ENCODE measurements at regions not wholly inside any gene's neighbourhood (a gene's known extent, or its start where the extent isn't known, plus 50 kb on each side); places are given as distances from the start of the nearest gene placed in this dataset.

- TF ChIP-seq CTCF (IDR thresholded peaks at IDR 0.05): no peak
- TF ChIP-seq ZFX (IDR thresholded peaks at IDR 0.05; ENCODE audit: borderline replicate concordance): no peak
These were observed 57.0 kb upstream of the IPO5 start for GRCh38 chr13:97896446-97896845.

All from 22Rv1 (cell line).